GM21723 (cell line): ENCODE measurements at regions not wholly inside any gene's neighbourhood (a gene's known extent, or its start where the extent isn't known, plus 50 kb on each side); places are given as distances from the start of the nearest gene placed in this dataset.

ENCODE experiments used
- ATAC-seq: cut with Tn5 transposase; IDR thresholded peaks from one replicate; pipeline ENCODE4 v1.9.1; 2021; ENCODE audit warnings: mild to moderate bottlenecking, moderate library complexity; ENCODE audit not compliant: unreplicated experiment

DNA sequence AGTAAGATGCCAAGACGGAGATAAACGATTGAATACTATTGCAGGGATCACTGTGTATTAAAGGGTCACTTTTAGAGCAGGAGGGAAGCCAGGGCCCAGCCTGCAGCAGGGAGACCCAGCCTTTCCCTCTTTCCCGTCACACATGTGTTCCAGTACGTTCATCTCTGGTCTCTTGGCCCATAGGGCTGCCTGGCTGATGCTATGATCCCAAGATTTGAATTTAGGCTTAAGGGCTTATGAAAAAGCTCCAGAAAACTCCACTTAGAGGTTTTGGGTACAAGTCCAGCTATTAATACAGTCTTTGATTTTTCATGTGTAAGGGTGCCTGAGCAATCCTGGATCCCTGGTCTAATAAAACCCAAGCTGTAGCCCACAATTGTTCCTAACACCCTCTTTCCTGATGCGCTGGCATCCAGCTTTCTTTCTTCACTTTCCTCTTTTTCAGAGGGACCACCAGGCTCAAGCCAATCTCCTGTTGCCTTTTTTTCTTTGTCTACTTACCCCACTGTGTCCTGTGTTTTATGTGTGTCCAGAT, 359.6 kb upstream of the USP24 start:
- no peak for ATAC-seq

DNA sequence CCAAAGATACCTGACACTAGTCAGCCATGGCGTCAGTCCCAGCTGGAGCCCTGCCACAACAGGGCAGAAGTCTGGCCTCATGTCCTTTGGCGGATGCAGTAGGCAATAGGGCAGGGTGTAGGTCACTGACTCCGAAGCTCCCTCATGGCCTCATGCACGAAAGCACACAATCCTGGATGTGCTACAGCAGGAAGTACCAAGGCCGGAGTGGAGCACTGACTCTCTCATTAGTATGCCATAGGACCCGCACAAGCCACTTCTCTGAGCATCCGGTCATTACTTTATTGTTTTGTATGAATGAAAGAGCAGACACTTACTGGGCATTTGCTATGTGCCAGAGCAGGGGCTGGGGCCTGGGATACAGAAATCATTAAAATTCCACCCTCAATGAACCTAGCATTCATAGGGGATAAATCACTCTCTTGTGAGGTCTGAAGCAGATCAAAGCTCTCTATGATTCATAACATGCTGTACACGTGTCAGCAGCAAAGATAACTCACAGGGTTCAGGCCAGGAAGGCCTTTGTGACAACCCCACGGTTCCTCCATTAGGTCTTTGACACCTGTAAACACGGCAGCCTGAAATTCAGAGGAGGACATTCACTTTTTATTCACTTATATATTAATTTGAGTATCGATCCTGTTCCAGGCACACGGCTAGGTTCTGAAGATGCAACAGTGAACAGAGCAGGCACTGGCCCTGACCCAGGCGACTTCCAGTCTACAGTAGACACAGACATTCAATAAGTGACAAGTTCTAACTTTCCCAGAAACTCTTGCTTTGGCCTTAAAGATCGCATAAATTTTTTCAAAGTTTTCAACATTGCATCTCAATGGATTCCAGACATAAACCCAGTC, 357.9 kb upstream of the USP24 start:
- ATAC-seq = no peak

DNA sequence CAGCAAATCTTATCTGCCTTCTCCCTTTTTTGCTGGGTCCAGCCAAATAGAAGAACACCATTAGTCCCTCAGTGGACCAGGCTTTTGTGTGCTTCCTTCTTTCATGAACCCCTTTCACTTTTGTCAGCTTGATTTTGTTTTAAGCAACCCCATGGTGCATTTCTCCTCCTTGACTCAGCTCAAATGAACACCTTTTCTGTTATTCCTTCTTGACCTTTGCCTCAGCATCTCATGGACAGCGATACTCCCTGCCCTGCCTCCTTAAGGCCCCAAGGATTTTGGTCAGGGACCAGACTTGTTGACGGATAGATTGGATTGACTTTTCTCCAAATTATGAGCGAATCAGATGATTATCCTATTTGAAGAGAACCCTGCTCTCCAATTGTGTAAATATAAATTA, 356.6 kb upstream of the USP24 start:
- ATAC-seq = no peak

DNA sequence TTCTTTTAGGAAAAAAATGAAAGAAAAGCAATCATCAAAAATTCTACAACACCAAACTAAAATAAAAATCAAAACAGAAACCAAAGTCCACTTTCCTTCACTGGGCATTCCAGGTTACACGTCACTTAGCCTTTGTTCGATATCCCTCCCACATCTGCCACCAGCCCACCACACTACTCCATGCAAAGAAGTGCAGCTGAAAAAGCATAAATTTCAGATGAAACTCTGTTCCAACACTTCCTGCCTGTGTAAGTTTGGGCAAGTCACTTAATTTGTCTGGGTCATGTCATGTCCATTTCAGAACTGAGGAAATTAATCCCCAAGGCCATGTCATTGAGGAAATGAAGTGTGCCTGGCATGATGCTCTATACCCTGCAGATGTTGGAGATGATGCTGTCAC, 354.3 kb upstream of the USP24 start:
- no peak for ATAC-seq

DNA sequence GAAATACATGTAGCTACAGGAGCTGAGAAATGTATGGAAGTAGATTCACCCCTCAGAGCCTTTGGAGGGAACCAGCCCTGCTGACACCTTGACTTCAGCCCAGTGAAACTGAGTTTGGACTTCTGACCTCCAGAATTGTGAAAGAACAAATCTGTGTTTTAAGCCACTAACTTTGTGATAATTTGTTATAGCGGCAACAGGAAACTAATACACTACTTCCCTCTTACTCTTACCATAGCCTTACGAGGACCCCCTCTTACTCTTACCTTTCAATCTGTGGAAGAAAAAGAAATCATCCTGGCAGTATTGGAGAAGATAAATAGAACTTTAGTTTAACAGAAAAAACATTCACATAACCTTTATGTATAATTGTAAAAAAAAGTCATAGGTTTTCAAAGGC, 353.6 kb upstream of the USP24 start:
- ATAC-seq = no peak

DNA sequence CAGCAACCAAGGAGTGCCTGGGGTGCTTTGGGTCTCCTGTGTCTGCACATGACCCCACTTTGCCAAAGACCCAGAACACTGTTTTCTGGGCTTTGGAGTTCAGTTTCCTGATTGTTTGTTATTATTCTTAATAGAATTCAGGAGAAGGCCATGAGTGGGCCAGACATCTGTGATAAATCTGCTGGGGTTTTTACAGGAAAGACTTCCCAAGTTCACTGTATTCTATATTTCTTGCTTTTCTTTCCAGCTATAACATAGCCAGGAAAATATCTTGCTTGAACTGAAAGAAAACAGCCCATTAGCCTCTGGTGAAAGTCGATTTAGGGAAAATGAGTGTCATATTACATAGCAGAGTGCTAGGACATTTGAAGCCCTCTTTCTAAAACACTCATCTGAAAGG, 345.1 kb upstream of the USP24 start:
- no peak for ATAC-seq

DNA sequence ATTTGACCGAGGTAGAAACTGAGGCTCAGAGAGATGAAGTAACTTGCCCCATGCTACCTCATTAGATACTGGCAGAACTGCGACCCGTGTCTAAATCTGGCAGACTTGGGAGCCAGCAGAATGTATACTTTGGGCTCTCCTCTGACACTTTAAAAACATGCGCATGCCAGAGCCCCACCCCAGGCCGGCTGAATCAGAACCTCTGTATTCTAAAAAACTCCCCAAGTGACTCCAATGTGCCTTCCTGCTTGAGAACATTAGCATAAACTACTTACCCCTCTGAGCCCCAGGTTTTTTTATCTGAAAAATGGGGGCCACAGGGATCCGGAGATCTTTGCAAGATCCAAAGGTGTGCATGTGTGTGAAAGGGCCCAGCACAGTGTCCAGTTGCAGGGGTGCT, 344.7 kb upstream of the USP24 start:
- ATAC-seq = no peak

DNA sequence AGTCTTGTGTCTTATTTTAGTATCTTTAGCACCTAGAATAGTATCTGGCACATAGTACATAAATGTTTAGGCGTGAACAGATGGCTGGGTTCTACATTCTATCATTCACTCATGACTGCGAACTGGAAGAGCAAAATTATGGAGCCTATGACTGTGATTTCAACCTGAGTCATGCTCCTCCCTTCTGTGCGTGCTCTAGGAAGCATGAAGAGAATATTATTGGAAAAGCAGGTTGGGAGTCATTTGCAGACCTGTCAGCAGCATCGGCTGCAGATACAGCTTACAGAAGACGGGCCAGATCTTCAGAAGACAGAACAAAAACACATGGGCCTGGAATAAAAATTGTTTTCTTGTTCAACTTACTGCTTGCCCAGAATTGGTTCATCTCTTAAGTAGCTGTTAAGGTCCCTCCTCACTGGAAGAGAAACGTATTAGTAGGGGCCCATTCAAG, 344.0 kb upstream of the USP24 start:
- no peak for ATAC-seq

DNA sequence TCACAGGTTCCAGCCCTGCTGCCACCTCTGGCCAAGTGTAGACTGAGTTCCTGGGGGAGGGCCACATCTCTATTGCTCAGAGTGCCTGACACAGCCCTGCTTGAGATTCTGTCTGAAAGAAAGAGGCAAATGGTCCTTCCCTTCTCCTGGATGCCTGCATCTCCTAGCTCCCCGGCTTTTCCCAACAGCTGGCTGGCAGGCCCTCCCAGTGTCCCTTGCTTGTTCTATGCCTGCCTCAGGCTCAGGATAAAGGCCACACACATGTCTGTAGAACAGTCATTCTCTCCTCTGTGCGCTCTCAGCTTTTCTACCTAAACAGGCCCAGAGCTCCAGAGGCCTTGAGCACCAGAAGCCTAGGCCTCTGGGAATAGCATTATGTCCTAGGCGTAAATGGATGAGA, 343.4 kb upstream of the USP24 start:
- ATAC-seq = no peak

DNA sequence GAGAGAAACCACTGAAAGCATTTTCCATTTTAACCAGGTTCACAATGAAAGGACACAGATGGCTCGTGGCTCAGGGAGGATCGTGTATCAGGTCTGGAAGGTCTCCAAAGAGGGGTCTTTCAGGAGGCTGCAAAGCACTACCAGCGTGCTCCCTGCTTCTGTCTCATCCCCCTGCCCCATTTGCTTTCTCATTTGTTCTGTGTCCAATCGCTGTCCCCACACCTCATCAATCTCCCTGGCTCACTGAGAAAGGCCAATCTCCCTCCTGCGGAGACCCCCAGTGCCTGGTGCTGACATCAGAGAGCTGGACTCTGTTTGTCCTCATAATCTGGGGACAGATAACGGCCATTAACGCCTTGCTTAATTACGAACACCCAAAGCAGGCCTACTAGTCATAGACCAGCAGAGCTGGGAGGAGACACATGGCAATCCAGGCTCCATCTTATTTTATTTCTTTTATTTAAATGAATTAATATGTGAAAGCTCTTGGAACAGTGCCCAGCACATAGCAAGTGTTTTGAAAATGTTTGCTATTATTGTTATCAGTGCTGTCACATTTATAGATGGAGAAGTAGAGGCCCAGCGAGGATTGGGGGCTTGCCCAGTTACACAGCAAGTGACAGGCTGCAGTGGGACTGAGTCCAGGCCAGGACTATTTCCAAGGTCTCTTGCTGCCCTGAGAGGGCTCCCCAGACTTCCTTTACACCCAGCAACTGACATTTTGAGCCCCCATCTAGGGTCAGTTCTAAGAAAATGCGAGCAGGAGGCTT, 341.0 kb upstream of the USP24 start:
- ATAC-seq = no peak

DNA sequence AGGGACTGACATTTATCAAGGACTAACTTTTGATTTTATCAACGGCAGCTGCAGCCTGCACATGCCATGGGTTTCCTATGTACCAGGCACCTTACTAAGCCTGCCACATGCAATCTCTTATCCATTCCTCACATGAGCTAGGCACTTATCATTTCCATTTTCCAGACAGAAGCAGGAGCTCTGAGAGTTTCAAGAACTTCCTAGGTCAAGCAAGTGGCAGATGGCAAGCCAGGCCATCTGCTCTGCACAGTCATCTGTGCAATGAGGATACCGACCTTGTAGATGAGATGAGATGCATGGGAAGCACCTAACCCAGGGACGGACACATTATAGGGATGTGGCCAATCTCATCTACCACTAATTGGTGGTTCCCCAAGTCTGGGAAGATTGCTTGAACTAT, 339.4 kb upstream of the USP24 start:
- no peak for ATAC-seq

DNA sequence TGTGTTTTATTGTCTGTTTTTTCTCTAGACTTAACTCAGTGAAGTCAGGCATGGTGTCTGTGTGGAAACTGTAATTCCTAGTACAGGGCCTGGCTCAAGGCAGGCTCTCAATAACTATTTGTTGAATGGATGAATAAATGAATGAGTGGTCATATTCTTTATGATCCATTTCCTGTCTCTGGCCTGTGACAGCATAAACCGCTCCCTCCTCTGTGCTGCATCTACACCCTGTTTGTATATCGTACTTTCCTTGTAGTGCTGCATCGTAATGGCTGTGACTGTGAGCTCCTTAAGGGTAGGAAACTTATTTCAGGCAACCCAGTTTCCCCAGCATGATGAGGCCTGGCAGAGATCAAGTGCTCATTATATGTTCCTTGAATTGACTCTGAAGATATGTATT, 337.5 kb upstream of the USP24 start:
- ATAC-seq = no peak

DNA sequence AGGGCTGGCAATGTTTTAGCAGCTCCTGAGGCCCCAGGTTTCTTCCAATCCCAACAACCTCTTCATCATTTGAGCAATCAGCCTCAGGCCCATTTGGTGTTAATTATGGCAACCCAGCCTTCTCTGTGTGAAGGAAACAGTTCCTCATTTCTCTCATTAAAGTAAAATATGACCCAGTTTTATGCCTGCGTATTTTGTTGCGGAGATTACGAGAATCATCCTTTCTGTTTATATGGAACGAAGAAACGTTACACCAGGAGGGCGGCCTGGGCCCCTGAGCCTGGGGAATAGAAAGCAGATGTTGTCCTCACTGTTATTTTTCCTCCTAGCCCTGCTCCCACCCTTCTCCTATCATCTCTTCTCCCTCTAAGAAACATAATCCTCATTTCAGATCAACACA, 332.2 kb upstream of the USP24 start:
- ATAC-seq = no peak

DNA sequence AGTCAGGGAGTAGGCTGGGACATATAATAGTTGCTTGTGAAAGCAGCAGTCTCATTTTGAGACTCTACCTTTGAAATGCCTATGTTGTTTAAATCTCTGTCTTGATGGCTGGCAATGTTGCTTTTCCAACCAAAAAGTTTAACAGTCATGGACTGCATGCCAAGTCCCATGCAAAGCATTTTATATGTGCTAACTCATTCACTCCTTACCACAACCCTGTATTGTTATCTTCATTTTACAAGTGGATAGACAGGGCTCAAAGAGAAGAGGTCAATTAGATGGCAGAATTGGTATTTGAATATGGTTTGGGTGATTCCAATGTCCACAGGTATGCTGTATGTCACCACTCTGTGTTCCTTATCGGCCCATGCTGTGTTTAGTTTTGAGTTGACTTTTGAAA, 331.4 kb upstream of the USP24 start:
- ATAC-seq = no peak

DNA sequence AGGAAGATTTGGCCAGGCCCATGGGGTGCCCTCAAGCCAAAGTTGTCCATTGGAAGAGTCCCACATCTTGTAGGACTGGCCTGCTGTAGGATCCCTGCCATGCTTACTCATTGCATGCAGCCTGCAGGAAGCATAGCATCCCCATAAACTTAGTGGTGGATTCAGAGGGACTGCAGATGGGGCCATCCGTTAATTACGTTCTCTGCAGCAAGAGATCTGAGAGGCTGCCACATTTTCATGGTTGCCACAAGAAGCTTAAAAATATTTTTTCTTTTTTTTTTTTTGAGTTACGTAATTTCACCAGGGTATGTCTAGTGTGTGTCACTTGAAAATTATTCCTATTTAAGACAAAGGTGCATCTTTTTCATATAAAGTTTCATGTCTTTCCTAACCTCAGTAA, 329.7 kb upstream of the USP24 start:
- no peak for ATAC-seq

DNA sequence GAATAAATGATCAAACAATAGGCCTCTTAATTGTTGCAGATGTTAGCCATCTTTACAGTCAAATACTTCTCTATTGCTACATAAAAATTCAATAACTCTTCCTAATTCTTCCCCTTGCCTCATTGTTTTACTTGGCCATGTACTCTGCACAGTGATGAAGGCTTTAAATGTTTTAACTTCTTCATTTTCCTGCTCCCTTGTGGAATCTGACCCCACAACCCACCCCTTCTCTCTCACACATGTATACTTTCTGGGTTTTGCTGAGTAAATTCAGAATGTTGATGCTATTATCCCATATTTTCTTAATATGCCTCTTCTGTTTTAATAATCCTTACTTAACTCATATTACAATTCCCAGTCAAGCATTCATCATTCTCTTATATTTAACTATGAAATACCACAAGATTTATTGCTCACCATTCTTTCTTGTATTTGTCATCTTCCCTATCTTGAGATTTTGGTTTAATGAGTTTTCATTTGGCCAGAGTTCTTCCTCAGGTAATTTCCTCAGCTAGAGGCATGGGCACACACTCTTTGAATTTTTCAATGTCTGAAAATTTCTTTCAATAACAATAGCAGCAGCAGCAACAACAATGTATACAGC, 327.8 kb upstream of the USP24 start:
- no peak for ATAC-seq

DNA sequence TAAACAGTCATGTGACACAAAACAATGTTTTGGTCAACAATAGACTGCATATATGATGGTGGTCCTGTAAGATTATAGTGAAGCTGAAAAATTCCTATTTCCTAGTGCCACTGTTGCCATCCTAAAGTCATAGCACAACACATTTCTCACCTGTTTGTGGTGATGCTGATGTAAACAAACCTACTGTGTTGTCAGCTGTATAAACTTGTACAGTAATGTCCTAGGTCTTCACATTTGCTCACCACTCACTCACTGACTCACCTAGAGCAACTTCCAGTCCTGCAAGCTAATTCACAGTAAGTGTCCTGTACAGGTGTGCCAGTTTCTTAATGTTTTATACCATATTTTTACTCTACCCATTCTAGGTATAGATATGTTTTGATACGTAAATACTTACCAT, 326.1 kb upstream of the USP24 start:
- no peak for ATAC-seq

DNA sequence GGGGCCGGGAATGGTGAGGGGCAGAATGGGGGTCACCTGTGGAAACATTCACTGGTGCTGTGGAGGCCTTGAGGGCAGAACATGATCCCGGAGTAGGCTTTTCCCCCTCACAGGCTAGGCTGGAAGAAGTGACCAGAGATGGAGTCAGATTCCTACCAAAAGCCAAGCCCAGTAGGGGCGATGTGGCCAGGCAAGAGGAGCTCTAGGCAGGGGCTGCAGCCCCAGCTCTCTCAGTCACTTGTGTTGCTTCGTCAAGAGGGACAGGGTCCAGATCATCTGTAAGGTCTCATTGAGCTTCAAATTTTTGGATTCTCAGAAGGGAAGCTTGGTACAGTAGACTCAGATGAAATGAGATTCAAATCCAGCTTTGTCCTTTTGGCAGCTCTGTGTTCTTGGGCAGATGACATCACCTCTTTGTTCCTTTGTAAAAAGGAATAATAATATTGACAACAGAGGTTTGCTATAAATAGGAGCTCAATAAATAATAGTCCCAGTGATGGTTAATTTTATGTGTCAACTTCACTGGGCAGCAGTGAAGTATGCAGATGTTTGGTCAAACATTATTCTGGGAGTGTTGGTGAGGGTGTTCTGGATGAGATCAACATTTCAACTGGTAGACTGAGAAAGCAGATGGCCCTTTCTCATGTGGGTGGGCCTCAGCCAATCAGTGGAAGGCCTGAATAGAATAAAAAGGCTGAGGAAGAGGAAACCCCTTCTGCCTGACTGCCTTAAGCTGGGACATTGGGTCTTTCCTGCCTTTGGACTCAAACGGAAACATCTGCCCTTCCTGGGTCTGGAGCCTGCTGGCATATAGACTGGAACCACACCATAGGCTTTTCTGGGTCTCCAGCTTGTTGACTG, 324.7 kb upstream of the USP24 start:
- no peak for ATAC-seq

DNA sequence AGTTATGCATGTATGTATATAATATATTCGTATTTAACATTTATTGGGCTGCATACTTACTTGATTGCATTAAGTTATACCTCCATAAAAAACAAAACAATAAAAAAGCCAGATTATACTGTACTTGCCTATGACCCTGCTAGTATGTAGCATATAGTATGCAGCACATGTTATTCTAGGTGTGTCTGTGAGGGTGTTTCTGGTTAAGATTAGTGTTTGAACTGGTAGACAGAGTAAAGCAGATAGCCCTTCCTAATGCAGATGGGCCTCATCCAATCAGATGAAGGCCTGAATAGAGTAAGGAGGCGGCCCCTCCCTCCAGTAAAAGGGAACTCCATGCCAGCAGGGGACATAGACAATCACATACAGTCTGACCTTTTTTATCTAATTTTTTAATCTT, 323.3 kb upstream of the USP24 start:
- ATAC-seq = no peak

DNA sequence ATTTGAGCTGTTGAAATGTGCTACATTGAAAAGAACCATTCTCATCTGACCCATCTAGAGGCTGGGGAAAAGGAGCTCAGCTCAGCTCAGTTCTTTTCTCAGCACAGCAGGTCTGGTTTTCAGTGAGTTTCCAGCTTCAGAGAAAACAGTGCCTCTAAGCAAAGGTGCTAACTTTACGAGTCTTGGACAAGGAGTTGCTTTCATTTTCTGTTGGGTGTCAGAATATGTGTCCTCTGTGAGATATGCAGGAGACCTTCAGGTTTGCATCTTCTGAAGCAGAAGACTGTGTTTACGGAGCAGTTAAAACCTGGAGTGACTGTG, 321.3 kb upstream of the USP24 start:
- ATAC-seq = no peak
